Stimulated activated effector memory CD8-positive, alpha-beta T cell treated with anti-CD3 and anti-CD28 coated beads, Interleukin-12 subunit alpha, Interleukin-12 subunit beta, amount 100 ng/mL, for 72 hours (primary cell): ENCODE measurements at regions not wholly inside any gene's neighbourhood (a gene's known extent, or its start where the extent isn't known, plus 50 kb on each side); places are given as distances from the start of the nearest gene placed in this dataset.

ENCODE experiments used
- ATAC-seq: fragments of 150-1000 bp; cut with Tn5 transposase; 2 replicates; pipeline ENCODE4 v1.10.0; 2021
- DNase-seq, 2 donors: peaks; one replicate each; pipeline ENCODE4 v3.0.0; 2021 to 2022; ENCODE audit warnings: low spot score in 2 of 2
- H3K27ac Mint-ChIP-seq: one replicate; pipeline ENCODE4 v1.8.0; 2022; ENCODE audit warnings: mild to moderate bottlenecking, mixed read lengths
- H3K36me3 Mint-ChIP-seq: one replicate; pipeline ENCODE4 v1.8.0; 2022; ENCODE audit warnings: mild to moderate bottlenecking, mixed read lengths
- H3K4me1 Mint-ChIP-seq: one replicate; pipeline ENCODE4 v1.8.0; 2022; ENCODE audit warnings: mixed read lengths
- H3K4me3 Mint-ChIP-seq: one replicate; pipeline ENCODE4 v1.8.0; 2022; ENCODE audit warnings: mild to moderate bottlenecking, mixed read lengths
- H3K9me3 Mint-ChIP-seq: one replicate; pipeline ENCODE4 v1.8.0; 2022; ENCODE audit warnings: mixed read lengths

DNA sequence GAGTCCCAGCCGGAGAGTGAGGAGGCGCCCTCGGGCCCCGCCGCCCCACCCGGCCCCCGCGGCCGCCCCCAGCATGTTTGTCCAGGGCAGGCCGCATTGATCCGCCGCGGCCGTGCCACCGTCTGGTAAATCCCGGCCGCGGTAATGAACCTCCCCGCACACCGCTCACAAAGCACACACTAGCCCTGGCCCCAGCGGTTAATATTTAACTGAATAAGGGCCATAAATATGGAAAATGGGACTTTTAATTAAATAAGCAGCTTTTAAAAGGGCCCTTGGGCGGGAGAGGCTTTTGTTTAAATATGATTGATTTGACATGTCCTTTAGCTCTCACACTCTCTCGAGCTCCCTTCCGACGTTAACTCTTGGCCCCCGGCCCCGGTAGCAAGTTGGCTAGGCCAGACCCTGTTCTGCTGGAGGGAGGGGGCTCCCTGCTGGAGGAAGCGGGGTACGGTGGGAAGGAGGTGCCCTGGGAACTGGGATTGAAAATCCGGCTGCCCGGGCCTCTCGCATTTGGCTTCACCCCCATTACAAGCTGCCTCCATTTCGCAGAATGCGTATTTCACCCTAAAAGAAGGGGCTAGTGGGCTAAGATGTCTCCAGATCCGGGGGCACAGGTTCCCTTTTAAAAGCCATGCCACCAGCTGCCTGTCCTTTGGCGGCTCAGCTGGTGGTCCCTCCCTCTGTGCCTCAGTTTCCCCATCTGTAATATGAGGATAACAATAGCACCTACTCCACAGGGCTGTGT, 199.8 kb downstream of the RBM19 start:
- DNase-seq (no peak), ATAC-seq (no peak)
- no peak overlapping the region for H3K27ac Mint-ChIP-seq
- peaks cover 7% of the 10 kb centered on the region for H3K9me3 Mint-ChIP-seq
- H3K36me3 Mint-ChIP-seq: no peaks in the 10 kb centered on the region
- no peaks in the 10 kb centered on the region for H3K4me1 Mint-ChIP-seq
- H3K4me3 Mint-ChIP-seq: no peak overlapping the region

DNA sequence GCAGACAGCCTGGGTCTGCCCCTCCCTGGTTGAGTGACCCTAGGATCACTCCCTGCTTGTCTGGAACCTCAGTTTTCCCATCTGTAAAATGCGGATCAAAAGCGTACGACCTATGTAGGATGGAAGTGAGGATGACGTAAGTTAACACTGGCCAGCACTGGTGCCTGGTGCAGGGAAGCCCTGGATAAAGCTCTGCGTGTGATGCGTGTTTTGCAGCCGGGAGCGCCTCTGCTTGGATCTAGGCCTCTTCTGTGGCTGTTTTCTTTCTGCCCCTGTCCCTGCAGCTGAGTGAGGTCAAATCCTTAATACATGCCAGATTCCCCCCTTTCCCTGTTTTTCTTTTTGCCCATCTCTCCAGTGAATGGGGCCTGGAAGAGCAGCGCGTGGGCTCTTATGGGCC, 201.5 kb downstream of the RBM19 start:
- no peaks in the 10 kb centered on the region for H3K4me1 Mint-ChIP-seq

GRCh38 chr12:113762882-113763816, 203.0 kb downstream of the RBM19 start:
- H3K27ac Mint-ChIP-seq: no peak overlapping the region
- H3K36me3 Mint-ChIP-seq: no peaks in the 10 kb centered on the region
- H3K4me1 Mint-ChIP-seq: no peaks in the 10 kb centered on the region
- no peak for DNase-seq
- peaks cover 7% of the 10 kb centered on the region for H3K9me3 Mint-ChIP-seq
- no peak overlapping the region for H3K4me3 Mint-ChIP-seq
- ATAC-seq: peak; percentile 11

More for the DNA sequence above, 201.5 kb downstream of the RBM19 start:
- Mint-ChIP-seq H3K9me3 (peaks cover 7% of the 10 kb centered on the region), H3K4me3 (no peak overlapping the region), H3K36me3 (no peaks in the 10 kb centered on the region), H3K27ac (no peak overlapping the region)
- DNase-seq (no peak), ATAC-seq (no peak)

- no peaks in the 10 kb centered on the region for H3K4me1 Mint-ChIP-seq
- no peak overlapping the region for H3K4me3 Mint-ChIP-seq
- H3K36me3 Mint-ChIP-seq: no peaks in the 10 kb centered on the region
- H3K27ac Mint-ChIP-seq: no peak overlapping the region
- DNase-seq (no peak), ATAC-seq (no peak)
- peaks cover 7% of the 10 kb centered on the region for H3K9me3 Mint-ChIP-seq
These were observed 203.8 kb downstream of the RBM19 start for GRCh38 chr12:113762155-113762881.

DNA sequence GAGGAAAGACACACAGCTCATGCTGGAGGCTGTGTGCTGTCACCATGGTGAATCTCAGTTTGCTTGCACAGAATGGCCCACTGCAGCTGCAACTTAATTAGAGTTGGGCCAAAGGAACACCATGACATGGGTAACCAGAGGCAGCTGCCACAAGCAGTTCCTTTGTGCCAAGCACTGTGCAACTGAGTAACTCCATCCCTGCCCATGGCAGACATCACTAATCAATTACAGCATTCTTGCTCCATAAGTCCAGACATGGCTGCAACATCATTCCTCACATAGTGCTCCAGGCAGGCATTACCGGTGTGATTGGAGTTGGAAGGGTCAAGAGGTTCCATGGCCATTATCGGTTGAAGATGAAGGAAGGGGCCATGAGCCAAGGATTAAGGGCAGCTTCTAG, 207.0 kb downstream of the RBM19 start:
- H3K9me3 Mint-ChIP-seq: no peaks in the 10 kb centered on the region
- H3K27ac Mint-ChIP-seq: no peak overlapping the region
- DNase-seq: no peak
- H3K36me3 Mint-ChIP-seq: no peaks in the 10 kb centered on the region
- H3K4me3 Mint-ChIP-seq: no peak overlapping the region
- no peak for ATAC-seq
- H3K4me1 Mint-ChIP-seq: no peaks in the 10 kb centered on the region

DNA sequence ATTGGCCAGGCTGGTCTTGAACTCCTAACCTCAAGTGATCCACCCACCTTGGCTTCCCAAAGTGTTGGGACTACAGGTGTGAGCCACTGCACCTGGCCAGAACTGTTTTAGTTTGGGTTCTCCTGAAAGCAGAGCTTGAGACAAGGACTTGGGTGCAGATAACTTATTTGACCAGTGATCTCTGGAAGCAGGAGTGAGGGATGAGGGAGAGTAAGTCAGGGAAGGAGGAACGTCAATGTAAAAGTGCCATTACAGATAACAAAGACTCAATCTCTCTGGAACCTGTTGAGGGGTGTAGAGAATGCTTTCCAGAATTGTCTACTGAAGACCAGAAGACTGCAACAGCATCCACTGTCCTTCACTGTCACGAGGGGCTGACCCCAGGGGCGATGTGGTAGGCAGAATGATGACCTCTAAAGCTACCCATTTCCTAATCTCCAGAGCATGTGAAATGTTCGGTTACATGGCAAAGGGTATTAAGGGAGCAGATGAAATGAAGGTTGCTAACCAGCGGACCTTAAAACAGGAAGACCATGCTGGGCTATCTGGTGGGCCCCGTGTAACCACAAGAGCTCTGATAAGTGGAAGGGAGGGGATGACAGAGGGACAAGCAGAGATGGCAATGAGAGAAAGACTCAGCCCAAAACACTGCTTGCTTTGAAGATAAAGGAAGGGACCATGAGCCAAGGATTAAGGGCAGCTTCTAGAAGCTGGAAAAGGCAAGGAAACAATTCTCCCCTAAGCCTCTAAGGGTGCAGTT, 207.8 kb downstream of the RBM19 start:
- no peaks in the 10 kb centered on the region for H3K4me1 Mint-ChIP-seq
- H3K27ac Mint-ChIP-seq: no peak overlapping the region
- ATAC-seq: no peak
- H3K4me3 Mint-ChIP-seq: no peak overlapping the region
- no peak for DNase-seq
- H3K9me3 Mint-ChIP-seq: no peaks in the 10 kb centered on the region
- no peaks in the 10 kb centered on the region for H3K36me3 Mint-ChIP-seq

DNA sequence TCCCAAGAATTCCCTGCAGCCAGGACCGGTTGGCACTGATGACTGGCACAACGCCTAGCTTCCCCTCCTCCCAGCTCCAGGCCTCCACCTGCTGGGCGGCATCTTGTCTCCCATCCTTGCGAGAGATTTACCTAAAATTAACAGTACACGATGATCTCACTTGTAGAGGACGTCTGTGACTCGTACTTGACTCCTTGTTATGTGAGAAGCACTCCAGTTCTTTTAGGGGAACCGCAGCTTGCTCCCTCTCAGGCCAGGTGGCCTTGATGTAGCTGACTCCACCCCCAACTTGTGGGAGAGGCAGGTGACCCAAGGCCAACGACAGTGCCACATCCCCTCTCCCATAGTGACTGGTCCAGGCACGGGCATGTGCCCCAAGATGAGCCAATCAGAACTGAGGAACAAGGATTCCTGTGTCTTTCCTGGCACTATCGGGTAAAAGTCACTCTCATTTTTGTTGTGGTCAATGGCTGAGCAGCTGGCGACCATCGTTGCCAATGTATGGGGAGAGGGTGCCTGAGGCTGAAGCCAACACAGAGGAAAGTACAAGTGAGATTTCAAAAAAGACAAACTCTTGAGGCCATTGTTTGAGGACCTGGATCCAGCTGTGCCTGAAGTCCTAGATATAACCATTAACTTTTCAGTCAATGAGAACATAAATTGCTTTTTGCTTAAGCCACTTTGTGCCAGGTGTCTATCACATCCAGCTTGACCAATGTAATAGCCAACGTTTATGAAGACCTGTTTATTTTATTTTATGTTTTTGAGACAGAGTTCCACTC, 208.7 kb downstream of the RBM19 start:
- no peak overlapping the region for H3K27ac Mint-ChIP-seq
- ATAC-seq (no peak), DNase-seq (no peak)
- no peaks in the 10 kb centered on the region for H3K4me1 Mint-ChIP-seq
- H3K4me3 Mint-ChIP-seq: no peak overlapping the region
- no peaks in the 10 kb centered on the region for H3K9me3 Mint-ChIP-seq
- H3K36me3 Mint-ChIP-seq: no peaks in the 10 kb centered on the region

- no peaks in the 10 kb centered on the region for H3K9me3 Mint-ChIP-seq
- DNase-seq (no peak), ATAC-seq (no peak)
- H3K36me3 Mint-ChIP-seq: no peaks in the 10 kb centered on the region
- no peaks in the 10 kb centered on the region for H3K4me1 Mint-ChIP-seq
- no peak overlapping the region for H3K4me3 Mint-ChIP-seq
- no peak overlapping the region for H3K27ac Mint-ChIP-seq
These were observed 209.5 kb downstream of the RBM19 start for GRCh38 chr12:113756609-113757008.

GRCh38 chr12:113755098-113755497, 211.0 kb downstream of the RBM19 start:
- no peak for DNase-seq
- ATAC-seq: no peak
- H3K9me3 Mint-ChIP-seq: no peaks in the 10 kb centered on the region
- no peak overlapping the region for H3K4me3 Mint-ChIP-seq
- H3K36me3 Mint-ChIP-seq: no peaks in the 10 kb centered on the region
- no peaks in the 10 kb centered on the region for H3K4me1 Mint-ChIP-seq
- no peak overlapping the region for H3K27ac Mint-ChIP-seq

DNA sequence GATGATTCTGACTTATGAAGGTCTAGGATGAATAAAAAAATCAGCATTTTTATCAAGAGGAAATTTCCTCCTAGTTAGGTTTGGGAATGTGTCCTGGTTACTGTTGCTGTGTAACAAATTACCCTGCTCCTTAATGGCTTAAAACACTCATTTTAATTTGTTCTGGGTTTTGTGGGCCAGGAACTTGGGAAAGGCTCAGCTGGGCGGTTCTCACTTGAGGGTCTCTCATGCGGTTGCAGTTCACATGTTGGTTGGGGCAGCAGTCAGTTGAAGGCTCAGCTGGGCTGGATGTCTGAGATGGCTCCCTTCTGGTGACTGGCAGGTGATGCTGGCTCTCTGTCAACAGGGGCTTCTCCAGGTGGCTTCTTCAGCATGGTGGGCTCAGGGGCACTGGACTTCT, 214.6 kb downstream of the RBM19 start:
- Mint-ChIP-seq H3K36me3 (no peaks in the 10 kb centered on the region), H3K4me1 (no peaks in the 10 kb centered on the region), H3K27ac (no peak overlapping the region), H3K4me3 (no peak overlapping the region), H3K9me3 (no peaks in the 10 kb centered on the region)
- DNase-seq (no peak), ATAC-seq (no peak)

DNA sequence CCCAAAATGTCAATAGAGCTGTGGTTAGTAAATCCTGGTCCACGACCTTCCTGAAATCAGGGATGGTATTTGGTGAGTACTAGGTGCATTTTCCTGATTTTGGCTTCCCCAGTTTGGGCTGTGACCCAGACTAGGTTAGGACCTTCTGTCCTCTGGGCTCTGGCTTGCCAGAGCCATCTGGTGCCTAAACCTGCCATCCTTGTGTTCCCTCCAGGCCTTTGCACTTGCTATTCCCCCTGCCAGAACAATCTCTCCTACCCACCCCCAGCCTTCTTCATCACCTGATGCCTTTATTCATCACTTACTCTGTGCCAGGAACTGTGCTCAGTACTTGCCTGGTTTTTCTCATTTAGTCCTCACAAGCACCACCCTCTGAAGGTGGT, 216.7 kb downstream of the RBM19 start:
- H3K9me3 Mint-ChIP-seq: no peaks in the 10 kb centered on the region
- no peaks in the 10 kb centered on the region for H3K36me3 Mint-ChIP-seq
- ATAC-seq (no peak), DNase-seq (no peak)
- H3K4me1 Mint-ChIP-seq: no peaks in the 10 kb centered on the region
- no peak overlapping the region for H3K4me3 Mint-ChIP-seq
- no peak overlapping the region for H3K27ac Mint-ChIP-seq

DNA sequence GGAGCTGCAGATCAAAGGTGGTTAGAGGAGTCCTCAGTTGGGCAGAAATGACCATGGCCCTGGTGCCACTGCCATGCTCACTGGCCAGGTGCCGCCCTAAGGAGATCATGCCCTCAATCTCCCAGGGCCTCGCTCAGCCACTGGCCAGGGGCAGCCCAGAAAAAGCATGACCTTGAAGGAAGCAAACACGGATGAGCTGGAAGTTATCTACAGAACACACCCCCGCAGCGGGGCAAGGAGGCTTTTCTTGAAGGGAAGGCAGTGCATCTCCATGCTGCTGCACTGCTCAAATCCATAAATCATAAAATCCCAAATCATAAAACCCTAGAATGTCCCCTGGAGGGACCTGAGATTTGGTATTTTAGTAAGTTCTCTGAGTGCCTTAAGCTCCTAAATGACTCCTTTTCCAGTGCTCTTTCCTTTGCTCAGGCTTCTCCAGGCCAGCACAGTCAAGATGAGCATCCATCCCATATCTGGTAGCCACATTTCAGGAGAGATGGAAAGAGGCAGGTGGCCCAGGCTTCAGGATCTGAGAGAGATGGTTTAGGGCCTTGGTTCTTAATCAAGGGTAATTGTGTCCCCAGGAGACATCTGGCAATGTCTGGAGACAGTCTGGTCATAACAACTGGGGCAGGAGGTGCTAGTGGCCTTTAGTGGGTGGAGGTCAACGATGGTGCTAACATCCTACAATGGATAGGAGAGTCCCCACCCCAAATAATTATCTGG, 217.3 kb downstream of the RBM19 start:
- no peak overlapping the region for H3K4me3 Mint-ChIP-seq
- H3K9me3 Mint-ChIP-seq: no peaks in the 10 kb centered on the region
- H3K4me1 Mint-ChIP-seq: no peaks in the 10 kb centered on the region
- no peak for DNase-seq
- no peaks in the 10 kb centered on the region for H3K36me3 Mint-ChIP-seq
- ATAC-seq: no peak
- no peak overlapping the region for H3K27ac Mint-ChIP-seq

GRCh38 chr12:113747017-113747416, 219.1 kb downstream of the RBM19 start:
- Mint-ChIP-seq H3K9me3 (no peaks in the 10 kb centered on the region), H3K4me3 (no peak overlapping the region), H3K4me1 (no peaks in the 10 kb centered on the region), H3K36me3 (no peaks in the 10 kb centered on the region), H3K27ac (no peak overlapping the region)
- DNase-seq (no peak), ATAC-seq (no peak)
